Sciatic nerve (tissue), 2 donors: ENCODE measurements at regions not wholly inside any gene's neighbourhood (a gene's known extent, or its start where the extent isn't known, plus 50 kb on each side); places are given as distances from the start of the nearest gene placed in this dataset.

Experiments used
- ATAC-seq: fragments of 200-7000 bp; cut with Tn5 transposase; one replicate; pipeline ENCODE4 v1.9.1; 2020; ENCODE audit warnings: mild to moderate bottlenecking, moderate library complexity
- DNase-seq: peaks from one replicate; pipeline ENCODE4 v3.0.0-alpha.2; 2020; ENCODE audit warnings: low spot score
- intact Hi-C: fragments of 100-400 bp; cut with DNase I; formaldehyde crosslinking; loops from one replicate; pipeline ENCODE4 v1.14.2; 2022
- donor health status: DM: no; HTN: no; CAD: no.
- donor health status: DM: no; HTN: no; CAD: no.

DNA sequence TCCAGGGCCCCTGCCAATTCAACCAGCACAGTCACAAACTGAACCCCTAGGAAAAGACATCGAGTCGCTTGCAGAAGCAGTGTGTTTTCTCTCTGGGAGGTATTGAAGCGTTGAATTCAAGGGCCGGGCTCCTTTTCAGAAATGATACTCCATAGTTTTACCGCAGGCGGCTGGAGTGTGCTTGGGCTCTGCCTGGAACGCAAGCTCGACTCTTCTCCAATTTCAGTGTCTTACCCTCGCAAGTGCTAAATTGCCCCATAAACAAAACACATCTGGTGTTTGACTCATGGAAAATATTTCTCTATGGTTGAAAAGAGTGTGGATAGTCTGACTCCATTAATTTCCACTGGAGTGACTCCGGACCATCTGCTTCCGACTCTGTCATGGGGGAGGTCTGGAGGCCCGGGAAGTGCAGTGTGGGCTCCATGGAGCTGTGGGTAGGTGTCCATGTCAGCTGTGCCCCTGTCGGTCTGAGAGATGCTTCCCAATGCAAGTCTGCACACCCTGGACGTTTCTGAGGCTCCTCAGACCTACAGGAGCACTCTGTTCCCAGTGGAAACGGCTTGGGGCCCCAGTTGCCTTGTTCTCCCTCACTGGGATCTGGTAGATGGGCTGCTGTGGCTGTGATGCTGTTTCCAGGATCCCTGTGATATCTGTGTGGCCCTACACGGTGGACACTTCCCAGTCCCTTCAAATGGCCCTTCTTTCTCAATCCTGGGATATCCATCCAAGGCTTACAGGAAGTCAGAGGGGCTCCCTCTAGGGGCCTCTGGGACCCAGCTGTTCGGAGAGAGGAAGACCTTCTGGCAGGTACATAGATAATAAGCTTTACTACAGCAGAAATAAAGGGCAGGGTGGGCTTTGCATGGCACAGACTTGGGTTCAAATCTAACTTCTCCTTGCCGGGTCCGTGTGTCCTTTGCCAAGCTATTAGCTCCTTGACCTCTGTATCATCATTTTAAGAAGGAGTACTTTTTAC, 119.8 kb upstream of the CDH13 start:
- intact Hi-C loops = no loop called here
- DNase-seq = no peak
- no peak for ATAC-seq

DNA sequence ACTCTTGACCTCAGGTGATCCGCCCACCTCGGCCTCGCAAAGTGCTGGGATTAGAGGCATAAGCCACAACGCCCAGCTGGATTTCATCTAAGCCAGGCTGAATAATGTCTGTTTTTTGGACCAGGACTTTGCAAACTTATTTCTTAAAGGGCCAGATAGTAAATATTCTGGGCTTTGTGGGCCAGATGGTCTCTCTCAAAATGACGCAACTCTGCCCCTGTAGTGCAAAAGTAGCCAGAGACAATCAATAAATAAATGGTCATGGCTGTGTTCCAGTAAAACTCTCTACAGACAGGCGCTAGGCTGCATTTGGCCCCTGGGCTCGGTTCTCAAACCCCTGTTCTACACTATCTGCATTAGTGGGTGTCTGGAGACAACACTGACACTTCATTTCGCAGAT, 121.9 kb upstream of the CDH13 start:
- intact Hi-C loops = no loop called here
- no peak for DNase-seq
- ATAC-seq = no peak

GRCh38 chr16:82499302-82499701, 127.5 kb upstream of the CDH13 start:
- DNase-seq (no peak), ATAC-seq (no peak)
- intact Hi-C loops = no loop called here

GRCh38 chr16:82497139-82497538, 129.6 kb upstream of the CDH13 start:
- DNase-seq (no peak), ATAC-seq (no peak)
- intact Hi-C loops = no loop called here

DNA sequence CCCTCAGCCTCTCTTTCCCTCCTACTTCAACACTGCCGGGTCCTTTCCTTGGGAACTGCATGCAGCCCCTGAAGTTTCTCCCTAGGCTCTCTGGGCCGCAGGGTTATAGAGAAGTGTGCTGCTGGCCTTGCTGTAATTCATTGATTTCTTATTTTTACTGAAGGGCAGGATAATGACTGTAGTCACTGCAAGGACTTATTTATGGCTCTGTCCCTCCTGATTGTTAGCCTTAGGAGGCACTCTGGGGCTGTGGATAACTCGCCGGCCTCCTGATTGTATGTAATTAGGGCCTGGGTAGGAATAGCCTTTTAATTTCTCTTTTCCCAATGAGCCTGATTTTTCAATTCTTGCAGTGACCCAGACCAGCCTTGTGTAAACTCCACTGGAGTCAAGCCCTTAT, 138.3 kb upstream of the CDH13 start:
- intact Hi-C loops = no loop called here
- DNase-seq (no peak), ATAC-seq (no peak)

- intact Hi-C loops = no loop called here
- DNase-seq (no peak), ATAC-seq (no peak)
Measured at GRCh38 chr16:82481455-82481854, 145.3 kb upstream of the CDH13 start.

- DNase-seq = no peak
- ATAC-seq = no peak
- intact Hi-C loops = no loop called here
Measured at GRCh38 chr16:82476786-82477185, 150.0 kb upstream of the CDH13 start.

GRCh38 chr16:82470620-82471152, 156.1 kb upstream of the CDH13 start:
- intact Hi-C loops = no loop called here
- ATAC-seq = no peak
- DNase-seq = no peak

DNA sequence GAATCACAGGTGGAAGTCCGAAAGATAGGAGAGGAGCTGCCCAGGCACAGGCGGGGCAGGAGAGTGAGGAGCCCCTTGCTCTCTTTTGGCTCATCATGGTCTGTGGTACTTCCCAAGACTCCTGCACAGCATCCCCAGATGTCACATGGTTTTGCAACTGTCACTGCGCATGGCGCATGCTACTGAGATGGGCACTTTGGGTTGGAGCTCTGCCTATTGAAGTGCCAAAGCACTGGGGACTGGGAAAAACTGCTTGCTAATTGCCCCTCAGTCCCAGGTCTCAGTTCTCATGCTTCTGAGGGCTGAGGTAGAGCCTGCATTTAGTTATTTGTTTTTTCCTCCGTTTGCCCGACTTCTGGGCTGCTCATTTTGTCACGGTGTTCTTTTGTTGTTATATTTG, 156.8 kb upstream of the CDH13 start:
- ATAC-seq (no peak), DNase-seq (no peak)
- intact Hi-C loops = no loop called here

DNA sequence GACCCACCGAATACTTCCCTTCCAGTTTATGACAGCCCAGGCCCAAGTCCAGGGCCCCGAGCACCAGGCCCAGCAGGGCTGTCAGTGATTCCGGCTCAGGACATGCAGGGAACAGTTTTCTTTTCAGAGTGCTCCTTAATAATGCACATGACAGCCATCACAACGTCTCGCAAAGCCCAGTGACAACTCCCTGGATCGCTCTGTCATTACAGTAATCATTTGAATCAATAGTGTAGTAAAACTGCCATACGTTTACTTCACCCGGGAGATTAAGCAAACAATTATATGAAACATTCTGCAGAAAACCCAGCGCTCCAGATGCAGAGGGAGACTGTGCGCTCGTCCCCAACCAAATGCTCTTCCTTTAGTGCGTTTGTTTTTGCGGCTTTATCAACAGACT, 162.6 kb upstream of the CDH13 start:
- intact Hi-C loops = no loop called here
- DNase-seq (no peak), ATAC-seq (no peak)

DNA sequence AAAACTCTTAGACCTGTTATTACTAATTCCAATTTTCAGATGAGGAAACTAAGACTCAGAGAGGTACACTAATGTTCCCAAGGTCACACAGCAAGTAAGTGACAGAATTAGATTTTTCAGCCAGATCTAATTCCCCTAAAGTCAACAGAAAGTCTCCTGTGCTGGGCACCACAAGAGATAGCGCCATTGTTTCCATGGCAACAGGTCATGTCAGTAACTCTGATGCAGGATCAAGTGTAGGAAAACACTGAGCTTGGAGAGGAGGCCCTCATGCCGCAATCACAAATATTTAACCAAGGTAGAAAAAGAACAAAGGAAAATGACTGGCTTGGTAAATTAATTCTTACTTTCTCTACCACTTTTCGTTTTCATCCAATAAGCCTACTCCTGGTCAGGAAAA, 166.0 kb upstream of the CDH13 start:
- intact Hi-C loops = no loop called here

DNA sequence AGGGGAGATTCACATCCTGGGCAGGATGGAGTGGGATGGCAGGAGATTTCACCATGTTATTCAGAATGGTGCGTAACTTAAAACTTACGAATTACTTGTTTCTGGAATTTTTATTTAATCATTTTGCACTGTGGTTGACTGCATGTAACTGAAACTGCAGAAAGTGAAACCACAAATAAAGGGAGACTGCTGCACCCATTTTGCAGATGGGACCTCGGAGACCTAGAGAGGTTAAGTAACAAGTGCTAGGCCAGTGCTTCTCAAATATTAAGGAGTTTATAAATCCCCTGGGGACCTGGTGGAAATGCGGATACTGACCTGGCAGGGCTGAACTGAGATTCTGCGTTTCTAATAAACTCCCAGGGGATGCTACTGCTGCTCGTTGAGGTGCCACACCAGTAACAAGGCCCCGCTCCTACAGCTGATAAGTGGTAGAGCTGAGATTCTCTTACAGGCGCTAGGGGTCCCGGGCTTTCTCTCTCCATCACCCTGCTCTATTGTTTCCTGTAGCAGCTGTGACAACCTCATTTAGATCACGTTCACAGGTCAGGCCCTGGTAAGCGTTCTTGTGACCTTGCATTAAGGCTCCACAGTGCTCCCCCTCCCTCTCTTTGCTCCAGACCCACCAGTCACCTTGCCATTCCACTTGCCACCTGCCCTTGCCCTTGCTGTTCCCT, 167.1 kb upstream of the CDH13 start:
- ATAC-seq (no peak), DNase-seq (no peak)
- intact Hi-C loops = no loop called here

More for the DNA sequence above, 166.0 kb upstream of the CDH13 start:
- ATAC-seq = no peak
- DNase-seq = no peak

GRCh38 chr16:82456683-82457082, 170.1 kb upstream of the CDH13 start:
- ATAC-seq (peak; percentile 93), DNase-seq (no peak)
- intact Hi-C loops = no loop called here

DNA sequence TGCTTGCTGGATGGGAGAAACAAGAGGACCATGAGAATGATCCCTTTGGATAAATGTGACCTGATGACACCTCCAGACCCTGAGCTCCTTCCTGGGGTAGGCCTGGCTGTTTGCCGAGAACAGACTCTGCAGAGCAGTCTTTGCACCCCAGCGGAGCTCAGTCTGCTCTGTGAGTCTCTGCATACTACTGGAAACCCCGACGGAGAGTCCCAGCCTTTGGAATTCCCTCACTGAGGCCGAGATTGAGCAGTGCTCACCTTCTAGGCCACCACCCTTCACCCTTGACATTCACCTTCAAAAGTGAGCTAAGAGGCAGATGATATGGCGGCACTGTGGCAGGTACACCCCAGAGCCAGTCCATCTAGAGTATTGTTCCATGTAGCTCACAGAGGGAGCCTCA, 172.2 kb upstream of the CDH13 start:
- DNase-seq (no peak), ATAC-seq (no peak)
- intact Hi-C loops = no loop called here

GRCh38 chr16:82454152-82454551, 172.6 kb upstream of the CDH13 start:
- no peak for DNase-seq
- intact Hi-C loops = no loop called here
- no peak for ATAC-seq

DNA sequence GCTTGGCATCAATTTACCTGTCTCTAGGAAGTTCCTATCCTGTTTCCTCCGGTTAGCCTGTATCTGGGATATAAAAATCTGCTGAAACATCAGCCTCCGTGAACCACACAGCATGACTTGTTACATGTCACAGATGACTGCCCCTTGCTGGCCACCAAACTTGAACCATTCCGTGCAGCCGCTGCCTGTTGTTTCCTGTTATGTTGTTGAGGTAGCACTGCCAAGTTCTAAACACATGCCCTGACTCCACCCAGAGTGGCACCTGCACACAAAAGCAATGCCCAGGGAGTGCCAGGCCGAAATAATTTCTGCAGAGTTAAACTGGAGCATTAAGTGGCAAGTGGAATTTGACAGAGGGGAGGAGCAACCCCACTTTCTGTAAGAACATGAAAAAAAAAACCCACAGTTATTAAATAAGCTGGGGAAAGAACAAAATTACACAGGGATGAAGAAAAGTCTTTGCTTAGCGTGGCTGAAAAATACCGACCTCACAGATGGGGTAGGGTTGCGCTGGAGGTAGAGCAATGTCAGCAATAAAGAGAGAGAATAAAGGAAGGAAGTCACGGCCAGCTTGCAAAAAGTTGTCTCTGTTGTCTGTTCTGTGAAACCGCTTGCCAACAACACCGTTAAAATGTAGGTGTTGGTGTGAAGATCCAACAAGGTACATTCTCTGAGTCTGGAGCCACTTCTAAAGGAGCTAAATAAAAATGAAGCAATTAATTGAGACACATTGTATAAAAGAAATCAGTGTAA, 174.6 kb upstream of the CDH13 start:
- DNase-seq (no peak), ATAC-seq (no peak)
- intact Hi-C loops = no loop called here

DNA sequence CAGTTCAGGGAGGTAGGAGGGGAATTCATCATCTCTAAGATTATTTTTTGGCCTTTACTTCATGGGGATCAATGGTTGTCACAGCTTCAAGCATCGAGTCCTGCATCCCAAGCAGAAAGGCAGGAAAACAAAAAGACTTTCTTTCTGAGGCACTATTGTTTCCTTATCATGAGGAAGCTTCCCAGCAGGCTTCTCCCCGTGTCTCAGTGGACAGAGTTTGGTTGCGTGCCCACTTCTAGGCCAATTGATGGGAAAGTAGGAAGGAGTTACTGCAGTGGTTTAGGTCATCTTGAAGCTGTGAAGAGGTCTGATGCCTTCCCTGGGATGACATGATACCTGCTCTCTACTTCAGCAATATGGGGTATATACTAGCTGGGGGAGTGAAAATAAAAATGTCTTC, 175.3 kb upstream of the CDH13 start:
- no peak for ATAC-seq
- DNase-seq = no peak
- intact Hi-C loops = no loop called here

DNA sequence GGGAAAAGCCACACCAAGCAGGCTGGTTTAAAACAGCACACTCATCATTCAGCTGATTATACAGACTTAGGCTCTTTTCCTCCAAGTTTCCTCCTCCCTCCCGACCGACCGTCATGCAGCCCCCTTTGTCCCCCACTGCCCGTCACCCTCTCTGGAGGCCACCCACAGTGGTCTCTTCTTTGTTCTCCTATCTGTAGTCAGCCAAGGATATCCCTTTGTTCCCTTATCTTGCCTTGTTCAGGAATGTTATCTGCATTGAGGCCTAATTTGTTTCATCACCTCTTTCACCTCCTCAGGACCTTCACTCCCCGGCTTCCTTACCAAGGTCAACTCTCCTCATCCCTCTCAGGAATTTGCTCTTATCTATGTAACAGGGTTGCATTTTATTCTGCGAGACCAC, 186.4 kb upstream of the CDH13 start:
- ATAC-seq (no peak), DNase-seq (no peak)
- intact Hi-C loops = no loop called here

- intact Hi-C loops = no loop called here
- ATAC-seq = no peak
Measured at GRCh38 chr16:82439678-82440293, 187.0 kb upstream of the CDH13 start.

More at GRCh38 chr16:82439678-82440293, 187.0 kb upstream of the CDH13 start:
- DNase-seq = no peak
